Hematopoietic multipotent progenitor cell treated with erythropoietin and hydrocortisone succinate and interleukin-3 and kit ligand, for 6 days (in vitro differentiated cells): ENCODE measurements at regions not wholly inside any gene's neighbourhood (a gene's known extent, or its start where the extent isn't known, plus 50 kb on each side); places are given as distances from the start of the nearest gene placed in this dataset.
"Not testable (repeated sequence)": the region's sequence is repeated elsewhere in the genome, so short reads cannot be mapped to it uniquely, and the experiment has no call there.

ENCODE experiments used
- DNase-seq: peaks from one replicate; pipeline ENCODE4 v3.0.0-alpha.2; 2015

- no peak for DNase-seq
Observed at GRCh38 chr6:14772188-14772587, 473.7 kb upstream of the JARID2 start.

DNA sequence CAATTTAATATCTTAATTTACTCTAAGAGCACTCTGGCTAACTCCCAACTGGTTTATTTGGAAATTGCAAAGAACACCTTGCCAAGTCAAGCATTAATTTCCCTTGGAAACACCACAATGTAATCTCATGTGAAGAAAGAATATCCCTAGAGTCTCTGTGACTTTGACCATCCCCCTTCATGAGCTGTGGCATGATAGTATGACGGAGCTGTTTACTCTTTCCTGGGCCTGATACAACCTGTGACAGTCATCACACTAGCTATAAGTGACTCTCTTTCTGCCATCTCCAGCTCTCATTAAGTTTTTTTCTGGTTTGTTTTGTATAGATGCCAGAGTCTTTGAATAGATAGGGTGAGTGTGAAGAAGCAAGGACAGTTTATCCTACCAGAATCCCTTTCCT lies 470.3 kb upstream of the JARID2 start:
- DNase-seq = no peak

DNA sequence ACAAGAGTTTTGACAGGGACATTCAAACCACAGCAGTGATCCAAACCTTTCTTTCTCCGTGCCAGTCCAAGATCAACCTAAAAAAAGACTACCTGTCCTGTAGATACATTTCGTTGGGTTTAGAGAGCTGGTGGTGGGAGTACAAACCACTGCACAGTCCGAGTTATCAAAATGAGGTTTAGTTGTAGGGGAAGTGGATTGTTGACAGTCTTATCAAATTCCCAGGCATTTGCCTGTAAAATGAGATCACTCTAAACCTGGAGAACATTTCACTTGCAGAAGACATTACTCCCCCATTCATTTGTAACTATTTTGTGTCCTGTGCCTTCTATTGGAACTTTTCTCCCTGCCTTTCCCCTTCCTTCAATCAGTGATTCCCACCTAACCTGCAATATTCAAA lies 469.6 kb upstream of the JARID2 start:
- DNase-seq = no peak

- DNase-seq = no peak
Observed at GRCh38 chr6:14781772-14782525, 463.9 kb upstream of the JARID2 start.

GRCh38 chr6:14782921-14783464 lies 462.9 kb upstream of the JARID2 start:
- not testable (repeated sequence) for DNase-seq

- DNase-seq = no peak
Observed at GRCh38 chr6:14783594-14783993, 462.3 kb upstream of the JARID2 start.

DNA sequence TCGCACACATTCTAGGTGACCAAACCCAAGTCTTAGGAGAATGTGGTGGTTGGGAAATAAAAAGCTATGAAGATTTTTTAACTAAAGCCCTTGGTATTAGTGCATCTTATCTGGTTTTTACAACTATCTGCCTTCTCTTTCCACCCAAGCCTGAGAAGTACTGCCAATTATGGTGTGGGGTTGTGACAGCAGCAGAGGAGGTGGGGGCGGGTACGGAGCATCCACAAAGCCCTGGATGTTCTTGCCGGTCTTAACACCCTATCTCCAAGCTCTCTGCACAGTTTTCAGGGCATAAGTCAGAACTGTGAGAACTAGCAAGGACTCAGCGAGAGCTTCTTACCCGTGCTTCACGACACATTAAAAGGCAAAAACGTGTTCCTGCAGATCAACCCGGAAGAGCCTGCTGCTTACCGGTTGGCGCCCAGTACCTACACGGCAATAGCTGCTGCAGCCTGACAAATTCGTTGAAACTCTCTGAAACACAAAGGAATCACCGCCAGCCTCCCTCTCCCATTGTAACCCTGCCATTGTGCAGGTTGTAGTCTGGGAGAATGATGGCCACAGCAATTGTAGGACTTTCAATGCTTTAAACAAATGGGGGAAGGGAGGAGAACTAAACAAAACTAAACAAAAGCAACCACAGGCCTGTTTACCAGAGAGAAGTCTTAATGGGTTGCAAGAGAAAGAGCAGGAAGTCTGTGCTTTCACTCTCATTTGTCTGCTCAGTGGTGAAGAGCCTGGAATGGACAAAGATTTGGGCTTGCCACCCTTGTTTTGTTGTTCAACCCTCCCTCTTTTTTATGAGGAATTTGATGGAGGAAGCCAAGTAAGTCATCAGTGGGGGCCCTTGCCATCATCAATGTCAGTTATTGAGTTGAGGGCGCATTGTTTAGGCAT lies 461.0 kb upstream of the JARID2 start:
- no peak for DNase-seq

- DNase-seq = no peak
Observed at GRCh38 chr6:14785493-14785790, 460.4 kb upstream of the JARID2 start.

DNA sequence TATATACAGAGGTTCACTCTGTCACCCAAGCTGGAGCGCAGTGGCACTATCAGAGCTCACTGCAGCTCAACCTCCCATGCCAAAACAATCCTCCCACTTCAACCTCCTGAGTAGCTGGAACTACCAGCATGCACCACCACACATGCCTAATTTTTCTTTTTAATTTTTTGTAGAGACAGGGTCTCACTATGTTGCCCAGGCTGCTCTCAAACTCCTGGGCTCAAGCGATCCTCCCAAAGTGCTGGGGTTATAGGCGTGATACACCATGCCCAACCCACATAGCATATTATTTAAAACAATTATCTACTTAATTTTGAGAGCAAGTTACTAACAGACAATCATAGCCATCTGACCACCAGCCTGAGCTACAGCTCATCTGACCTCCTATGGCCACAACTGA lies 459.9 kb upstream of the JARID2 start:
- no peak for DNase-seq

GRCh38 chr6:14786455-14786854 lies 459.4 kb upstream of the JARID2 start:
- DNase-seq = no peak

DNA sequence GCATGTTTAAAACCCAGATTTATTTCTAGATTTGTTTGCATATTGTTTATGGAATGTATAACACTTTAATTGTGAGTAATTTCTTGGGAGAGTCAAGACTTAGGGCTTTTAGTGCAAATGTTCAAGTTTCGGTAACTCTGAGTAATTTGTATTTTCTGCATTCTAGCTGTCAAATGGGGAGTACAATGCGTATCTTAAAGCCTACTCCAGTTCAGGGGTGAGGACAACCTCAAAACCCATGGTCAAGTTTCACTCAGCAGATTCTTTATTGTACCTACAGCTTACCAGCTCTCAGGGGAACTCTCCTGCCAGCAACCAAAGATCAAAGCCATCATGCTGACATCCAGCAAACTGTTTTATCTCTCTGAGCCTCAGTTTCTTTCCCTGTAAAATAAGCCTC lies 458.6 kb upstream of the JARID2 start:
- no peak for DNase-seq

DNA sequence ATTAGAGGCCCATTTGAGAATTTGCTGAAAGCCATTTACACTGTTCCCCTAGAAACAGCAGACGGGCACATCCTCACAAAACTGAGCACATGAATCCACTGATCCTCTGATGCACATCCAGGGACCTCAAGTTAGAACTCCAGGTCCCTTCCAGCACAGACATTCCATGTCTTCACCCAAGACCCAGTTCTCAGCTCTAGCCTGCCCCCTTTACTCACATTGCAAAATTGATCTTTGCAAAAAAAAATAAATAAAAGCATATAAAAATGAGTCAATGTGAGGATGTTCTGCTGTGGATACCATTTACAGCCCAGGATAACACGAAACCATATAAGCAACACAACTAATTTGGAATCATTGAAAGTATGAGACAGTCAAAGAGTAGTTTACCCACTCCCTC lies 458.2 kb upstream of the JARID2 start:
- no peak for DNase-seq

DNA sequence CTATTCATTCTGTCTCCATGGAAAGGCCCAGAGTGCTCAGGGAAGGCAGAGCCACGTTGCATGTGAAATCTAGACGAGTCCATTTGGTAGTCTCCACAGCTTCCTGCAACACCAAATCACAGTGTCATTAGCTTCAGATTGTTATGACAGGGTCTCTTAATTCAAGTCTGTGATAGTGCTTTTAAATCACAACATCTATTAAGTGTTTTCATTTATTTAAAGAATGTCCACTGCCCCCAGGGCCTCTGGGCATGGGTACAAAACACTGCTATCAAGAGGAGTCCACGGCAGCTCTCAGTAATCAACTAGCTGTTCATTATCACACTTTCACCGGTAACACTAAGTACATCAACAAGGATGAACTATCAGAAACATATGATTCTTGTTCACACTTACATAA lies 455.9 kb upstream of the JARID2 start:
- DNase-seq = no peak

DNA sequence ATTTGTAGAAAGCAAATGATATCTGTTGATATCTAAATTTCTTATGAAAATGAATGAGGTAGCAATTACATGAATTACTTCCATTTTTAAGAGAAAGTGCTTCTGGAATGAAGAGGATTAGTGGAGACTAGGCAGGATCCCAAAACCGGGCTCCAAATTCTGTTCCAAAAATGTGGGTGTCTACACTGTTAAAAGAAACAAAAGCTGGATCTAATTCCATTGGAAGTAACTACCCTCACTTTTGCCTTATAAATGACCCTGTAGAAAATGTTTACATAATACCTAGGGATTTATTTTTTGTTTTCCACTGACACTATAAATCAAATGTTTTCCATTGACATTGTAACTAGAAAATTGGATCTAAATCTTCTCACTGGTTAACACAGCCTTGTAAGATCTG lies 454.9 kb upstream of the JARID2 start:
- no peak for DNase-seq

DNA sequence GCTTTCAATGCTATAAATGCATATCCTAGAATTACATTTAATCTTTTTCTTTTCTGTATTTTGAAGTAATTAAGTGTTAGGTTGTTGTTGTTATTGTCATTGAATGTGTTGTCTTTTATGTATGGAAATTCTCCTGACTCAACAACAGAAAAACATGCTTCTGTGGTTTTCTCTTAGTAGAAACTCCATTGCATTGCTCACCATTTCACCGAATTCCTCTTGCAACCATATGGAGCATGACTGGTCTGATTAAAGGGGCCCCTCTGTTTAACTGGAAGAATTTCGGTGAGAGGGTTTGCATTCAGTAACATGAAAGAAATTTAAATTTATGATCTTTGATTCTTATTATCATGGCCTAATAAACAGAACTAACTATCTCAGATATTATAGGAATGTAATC lies 454.3 kb upstream of the JARID2 start:
- DNase-seq = no peak

- no peak for DNase-seq
Observed at GRCh38 chr6:14792118-14792955, 453.5 kb upstream of the JARID2 start.

GRCh38 chr6:14795451-14795850 lies 450.4 kb upstream of the JARID2 start:
- no peak for DNase-seq

DNA sequence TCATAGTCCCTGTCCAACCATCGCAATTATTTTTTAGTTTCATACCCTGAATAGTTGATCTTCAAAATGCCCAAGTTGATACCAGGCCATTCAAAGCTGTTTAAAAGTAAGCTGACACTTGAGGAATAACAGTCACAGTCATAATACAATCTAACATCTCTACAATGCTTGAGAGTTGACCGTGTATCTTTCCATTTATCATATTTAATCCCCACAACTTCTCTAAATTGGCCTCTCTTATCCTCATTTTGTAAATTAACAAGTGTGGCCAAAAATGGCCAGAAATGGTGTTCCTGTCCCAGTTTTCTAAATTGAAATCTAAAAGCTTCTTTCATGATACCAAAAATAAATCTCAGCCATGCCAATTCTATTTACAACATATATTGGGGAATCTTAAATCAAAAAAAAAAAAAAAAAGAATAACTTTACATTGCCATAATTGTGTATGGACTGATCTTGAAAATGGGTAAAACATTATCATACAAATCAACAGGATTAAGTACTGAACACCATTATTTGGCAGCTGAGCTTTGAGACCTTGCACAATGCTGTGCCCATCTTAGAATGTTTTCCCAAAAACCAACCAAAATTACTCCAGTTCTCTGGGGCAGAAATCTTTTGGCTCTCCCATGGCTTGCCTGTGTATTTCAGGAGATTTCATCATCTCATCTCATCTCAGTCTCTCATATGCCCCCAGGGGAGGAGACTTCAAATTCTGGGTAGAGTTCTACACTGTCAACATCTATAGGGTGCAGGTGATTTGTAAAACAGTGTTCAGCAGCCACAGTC lies 448.7 kb upstream of the JARID2 start:
- no peak for DNase-seq

DNA sequence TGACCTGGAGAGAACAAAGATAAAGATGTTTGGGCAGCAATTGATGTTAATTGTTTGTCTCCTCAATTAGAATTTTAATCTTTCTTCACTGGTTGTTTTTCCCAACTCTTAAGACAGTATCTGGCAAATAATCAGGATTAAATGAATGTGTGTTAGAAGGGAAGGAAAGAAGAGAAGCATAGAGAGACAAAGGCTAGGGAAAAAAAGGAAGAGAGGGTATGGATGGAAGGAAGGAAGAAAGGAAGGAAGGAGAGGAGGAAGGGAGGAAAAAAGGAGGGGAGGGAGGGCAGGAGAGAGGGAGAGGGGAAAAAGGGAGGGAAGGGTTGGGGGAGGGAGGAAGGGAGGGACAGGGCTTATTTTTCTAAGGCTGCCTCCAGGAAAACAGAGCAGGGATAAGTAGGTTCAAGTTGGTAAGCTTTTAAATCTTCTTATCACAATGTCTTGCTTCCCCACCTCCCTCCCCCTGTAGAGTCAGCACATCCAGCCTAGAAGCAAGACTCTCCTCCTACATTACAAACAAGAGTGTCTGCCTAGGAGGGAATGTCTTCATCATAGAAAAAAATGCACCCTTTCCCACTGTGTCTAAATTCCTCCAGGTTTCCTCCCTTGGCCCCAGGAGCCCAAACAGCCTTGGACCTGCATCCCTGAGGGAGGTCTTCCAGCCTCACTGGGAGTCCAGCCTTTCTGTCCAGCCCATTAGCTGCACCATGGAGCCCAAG lies 447.8 kb upstream of the JARID2 start:
- no peak for DNase-seq

GRCh38 chr6:14798594-14798982 lies 447.3 kb upstream of the JARID2 start:
- no peak for DNase-seq

- no peak for DNase-seq
Observed at GRCh38 chr6:14798996-14799588, 446.8 kb upstream of the JARID2 start.
